Stimulated activated CD4-positive, alpha-beta T cell treated with anti-CD3 and anti-CD28 coated beads, Interleukin-2, amount 100 ng/mL, for 24 hours (primary cell): ENCODE measurements at regions not wholly inside any gene's neighbourhood (a gene's known extent, or its start where the extent isn't known, plus 50 kb on each side); places are given as distances from the start of the nearest gene placed in this dataset.
A peak's percentile ranks its signal among the peaks of the same experiment; 100 is the strongest.

ENCODE experiments used
- DNase-seq, 2 donors: peaks; one replicate each; pipeline ENCODE4 v3.0.0-alpha.2; 2020

DNA sequence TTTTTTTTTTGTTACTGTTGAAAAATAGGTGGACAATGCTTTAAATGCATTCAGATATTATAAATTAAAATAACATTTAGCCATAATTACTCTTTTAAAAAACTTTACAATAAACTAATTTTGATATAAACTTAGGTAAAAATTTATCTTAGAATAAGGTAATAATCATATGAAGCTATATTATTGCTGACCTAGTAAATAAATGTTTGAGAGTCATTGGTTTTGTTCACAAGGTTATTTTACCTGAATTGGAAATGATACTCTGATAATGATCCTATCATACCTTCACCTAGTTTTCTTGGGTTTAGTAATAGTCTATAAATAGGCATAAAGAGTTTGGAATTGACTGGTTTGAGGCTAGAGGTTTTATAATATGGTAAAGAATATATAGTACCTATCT is 1076.4 kb upstream of the CDH6 start:
- no peak for DNase-seq

- DNase-seq = no peak
Measured at GRCh38 chr5:30113542-30113941, 1079.9 kb upstream of the CDH6 start.

GRCh38 chr5:30112867-30113266 is 1080.6 kb upstream of the CDH6 start:
- DNase-seq = no peak

- no peak for DNase-seq
Measured at GRCh38 chr5:30108051-30108450, 1085.4 kb upstream of the CDH6 start.

GRCh38 chr5:30106596-30106995 is 1086.9 kb upstream of the CDH6 start:
- no peak for DNase-seq

GRCh38 chr5:30104872-30105596 is 1088.5 kb upstream of the CDH6 start:
- DNase-seq = no peak

- no peak for DNase-seq
Measured at GRCh38 chr5:30103452-30104202, 1089.9 kb upstream of the CDH6 start.

- no peak for DNase-seq
Measured at GRCh38 chr5:30103052-30103451, 1090.4 kb upstream of the CDH6 start.

DNA sequence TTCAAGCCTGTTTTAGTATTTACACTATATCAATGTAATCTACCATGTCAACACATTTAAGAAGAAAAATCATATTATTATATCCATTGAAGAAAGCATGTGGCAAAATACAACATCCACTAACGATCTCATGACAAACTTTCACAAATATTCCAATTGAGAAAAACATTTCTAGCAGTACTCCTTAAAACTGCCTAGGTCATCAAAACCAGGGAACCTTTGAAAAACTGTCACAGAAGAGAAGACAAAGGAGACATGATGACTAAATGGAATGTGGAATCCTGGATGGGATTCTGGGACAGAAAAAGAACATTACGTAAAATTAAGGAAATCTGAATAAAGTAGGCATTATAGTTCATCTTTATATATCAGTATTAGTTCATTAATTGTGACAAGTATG is 1091.3 kb upstream of the CDH6 start:
- no peak for DNase-seq

DNA sequence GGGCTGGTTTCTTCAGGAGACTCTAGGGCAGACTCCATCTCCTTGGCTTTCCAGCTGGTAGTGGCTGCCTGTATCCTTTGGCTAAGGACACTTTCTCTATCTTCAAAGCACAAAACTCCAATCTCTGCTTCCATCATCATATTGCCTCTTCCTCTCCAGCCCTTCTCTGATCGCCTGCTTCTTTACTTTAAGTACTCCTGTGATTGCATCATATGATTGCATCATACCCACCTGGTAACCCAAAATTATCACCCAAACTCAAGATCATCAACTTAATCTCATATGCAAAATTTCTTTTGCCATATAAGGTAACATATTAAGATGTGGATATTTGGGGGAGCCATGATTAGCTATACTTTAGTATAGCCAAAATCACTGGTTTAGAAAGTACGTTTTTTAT is 1092.6 kb upstream of the CDH6 start:
- no peak for DNase-seq

GRCh38 chr5:30100148-30100713 is 1093.3 kb upstream of the CDH6 start:
- no peak for DNase-seq

DNA sequence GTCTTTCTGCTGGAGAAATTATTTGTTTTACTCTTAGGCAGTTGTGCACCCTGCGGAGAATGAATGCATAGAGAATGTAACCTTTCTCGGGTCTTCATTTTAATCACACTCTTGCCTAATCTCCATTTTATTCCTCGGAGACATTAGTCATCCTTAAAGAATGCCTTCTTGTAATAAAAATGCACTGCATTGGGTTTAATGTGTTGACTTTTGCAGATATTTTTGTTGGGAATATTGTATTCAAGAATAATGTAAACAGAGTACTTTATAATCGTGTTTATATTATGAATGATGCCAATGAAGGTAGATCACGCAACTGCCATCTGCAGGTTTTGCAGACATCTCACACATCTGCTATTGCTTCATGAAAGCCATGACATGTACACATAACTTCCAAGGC is 1093.9 kb upstream of the CDH6 start:
- DNase-seq = no peak

- no peak for DNase-seq
Measured at GRCh38 chr5:30098940-30099339, 1094.5 kb upstream of the CDH6 start.

DNA sequence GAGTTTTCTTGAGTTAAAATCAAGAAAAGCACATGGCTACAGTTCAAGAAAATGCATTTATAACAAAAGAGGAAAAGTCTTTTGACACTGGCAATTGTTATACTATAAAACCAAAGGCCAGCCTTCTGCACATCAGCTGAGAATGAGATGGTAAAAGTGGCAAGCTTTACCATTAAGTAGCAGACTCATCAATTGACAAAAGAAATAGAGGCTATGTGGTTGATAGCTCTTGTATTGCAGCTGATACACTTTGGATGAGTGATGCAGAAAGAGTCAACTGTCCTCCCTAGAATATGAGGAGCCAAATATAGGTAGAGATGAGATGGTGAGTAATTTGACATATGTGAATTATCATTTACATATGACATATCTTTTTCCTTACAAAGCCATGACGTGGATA is 1100.9 kb upstream of the CDH6 start:
- no peak for DNase-seq

GRCh38 chr5:30069441-30070263 is 1123.8 kb upstream of the CDH6 start:
- DNase-seq = no peak

- DNase-seq = no peak
Measured at GRCh38 chr5:30063503-30063902, 1130.0 kb upstream of the CDH6 start.

GRCh38 chr5:30051976-30052375 is 1141.5 kb upstream of the CDH6 start:
- DNase-seq = no peak

- DNase-seq = no peak
Measured at GRCh38 chr5:30050056-30050815, 1143.2 kb upstream of the CDH6 start.

GRCh38 chr5:30042677-30043076 is 1150.8 kb upstream of the CDH6 start:
- no peak for DNase-seq

- DNase-seq = no peak
Measured at GRCh38 chr5:30041831-30042385, 1151.6 kb upstream of the CDH6 start.

GRCh38 chr5:30041291-30041690 is 1152.2 kb upstream of the CDH6 start:
- no peak for DNase-seq

DNA sequence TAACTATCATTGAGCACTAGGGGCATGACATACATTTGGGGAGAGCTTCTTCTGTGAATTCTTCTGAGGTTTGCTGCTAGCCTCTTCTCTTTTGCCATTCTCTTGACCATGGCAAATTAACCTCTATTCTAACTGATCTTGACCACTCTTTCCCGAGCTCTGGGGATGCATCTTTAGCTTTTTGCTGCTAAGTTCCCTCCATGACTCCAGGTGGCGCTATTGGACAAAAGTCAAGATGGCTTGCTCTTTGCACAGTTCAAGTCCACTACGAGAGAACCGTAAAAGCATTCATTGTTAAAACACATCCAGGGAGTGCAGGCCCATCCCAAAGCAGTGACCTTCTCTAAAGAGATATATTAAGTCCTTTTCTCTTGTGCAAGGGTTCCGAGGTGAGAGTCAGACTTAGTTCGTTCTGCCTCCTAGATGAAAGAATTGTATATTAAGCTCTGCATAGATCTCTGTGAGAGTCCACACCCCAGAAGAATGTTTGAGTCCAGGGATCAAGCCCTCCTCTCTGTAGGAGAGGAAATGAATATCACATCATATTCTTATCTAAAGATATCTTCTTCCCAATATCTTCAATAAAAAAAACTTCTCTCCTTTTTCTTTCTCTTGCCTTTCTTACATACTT is 1152.9 kb upstream of the CDH6 start:
- peak in 1 of 2 donors; percentile 2 for DNase-seq
